ENCODE measurements at regions not wholly inside any gene's neighbourhood (a gene's known extent, or its start where the extent isn't known, plus 50 kb on each side); places are given as distances from the start of the nearest gene placed in this dataset.

DNA sequence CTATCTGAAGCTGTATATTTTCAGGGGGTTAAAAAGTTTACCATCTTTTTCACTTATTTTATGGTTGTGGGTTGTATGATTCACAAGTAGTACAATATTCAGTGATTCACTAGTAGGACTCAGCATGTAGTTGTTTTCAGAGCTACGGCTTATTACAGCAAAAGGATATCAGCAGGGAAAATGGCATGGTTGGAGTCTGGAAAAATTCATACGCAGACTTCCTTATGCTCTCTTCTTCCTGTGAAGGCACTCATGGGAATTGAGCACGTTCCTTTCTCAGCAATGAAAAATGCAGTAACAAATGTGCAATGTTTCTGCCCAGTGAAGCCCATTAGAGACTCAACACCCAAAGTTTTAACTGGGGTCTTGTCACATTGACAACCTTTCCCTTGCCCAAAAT lies 250.5 kb downstream of the KCNN2 start:
- no peak overlapping the region for H3K4me3 ChIP-seq
- no peaks in the 10 kb centered on the region for H3K27me3 ChIP-seq
- TF ChIP-seq, protein P1, sequence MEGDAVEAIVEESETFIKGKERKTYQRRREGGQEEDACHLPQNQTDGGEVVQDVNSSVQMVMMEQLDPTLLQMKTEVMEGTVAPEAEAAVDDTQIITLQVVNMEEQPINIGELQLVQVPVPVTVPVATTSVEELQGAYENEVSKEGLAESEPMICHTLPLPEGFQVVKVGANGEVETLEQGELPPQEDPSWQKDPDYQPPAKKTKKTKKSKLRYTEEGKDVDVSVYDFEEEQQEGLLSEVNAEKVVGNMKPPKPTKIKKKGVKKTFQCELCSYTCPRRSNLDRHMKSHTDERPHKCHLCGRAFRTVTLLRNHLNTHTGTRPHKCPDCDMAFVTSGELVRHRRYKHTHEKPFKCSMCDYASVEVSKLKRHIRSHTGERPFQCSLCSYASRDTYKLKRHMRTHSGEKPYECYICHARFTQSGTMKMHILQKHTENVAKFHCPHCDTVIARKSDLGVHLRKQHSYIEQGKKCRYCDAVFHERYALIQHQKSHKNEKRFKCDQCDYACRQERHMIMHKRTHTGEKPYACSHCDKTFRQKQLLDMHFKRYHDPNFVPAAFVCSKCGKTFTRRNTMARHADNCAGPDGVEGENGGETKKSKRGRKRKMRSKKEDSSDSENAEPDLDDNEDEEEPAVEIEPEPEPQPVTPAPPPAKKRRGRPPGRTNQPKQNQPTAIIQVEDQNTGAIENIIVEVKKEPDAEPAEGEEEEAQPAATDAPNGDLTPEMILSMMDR (IDR thresholded peaks at IDR 0.05) = no peak
- 40% methylated on average over 3 of the region's 3 CpGs for WGBS, 2 donors
- no peaks in the 10 kb centered on the region for H3K36me3 ChIP-seq
- intact Hi-C loops (cut with DNase I) = no loop called here
- no peak overlapping the region for H3K27ac ChIP-seq
- no peaks in the 10 kb centered on the region for H3K4me1 ChIP-seq
- peaks cover 0 to 28% (median 0%) of the 10 kb centered on the region in 11 donors for H3K9me3 ChIP-seq
- ATAC-seq (no peak), DNase-seq (no peak)

DNA sequence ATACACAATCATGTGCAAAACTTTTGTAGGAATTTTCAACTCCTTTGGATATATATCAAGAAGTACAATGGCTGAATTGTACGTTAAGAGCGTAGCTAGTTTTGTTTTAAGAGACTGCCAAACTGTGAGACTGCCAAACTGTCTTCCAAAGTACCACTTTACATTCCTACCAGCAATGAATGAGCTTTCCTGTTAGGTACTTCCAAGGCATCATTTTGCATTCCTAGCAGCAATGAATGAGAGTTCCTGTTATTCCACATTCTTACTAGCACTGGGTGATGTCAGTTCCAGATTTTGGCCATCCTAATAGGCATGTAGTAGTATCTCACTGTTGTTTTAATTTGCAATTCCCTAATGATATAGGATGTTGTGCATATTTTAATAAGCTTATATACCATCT lies 219.3 kb downstream of the KCNN2 start:
- H3K9me3 ChIP-seq = peaks cover 0 to 24% (median 11%) of the 10 kb centered on the region in 11 donors
- H3K4me1 ChIP-seq = no peaks in the 10 kb centered on the region
- no peaks in the 10 kb centered on the region for H3K36me3 ChIP-seq
- H3K27me3 ChIP-seq = no peaks in the 10 kb centered on the region
- no peak overlapping the region for H3K27ac ChIP-seq
- TF ChIP-seq, protein P1 (IDR thresholded peaks at IDR 0.05) = no peak
- 51 to 62% methylated on average over 2 of the region's 2 CpGs for WGBS, 2 donors
- no peak for DNase-seq
- no peak for ATAC-seq
- intact Hi-C loops (cut with DNase I) = no loop called here
- H3K4me3 ChIP-seq = no peak overlapping the region

DNA sequence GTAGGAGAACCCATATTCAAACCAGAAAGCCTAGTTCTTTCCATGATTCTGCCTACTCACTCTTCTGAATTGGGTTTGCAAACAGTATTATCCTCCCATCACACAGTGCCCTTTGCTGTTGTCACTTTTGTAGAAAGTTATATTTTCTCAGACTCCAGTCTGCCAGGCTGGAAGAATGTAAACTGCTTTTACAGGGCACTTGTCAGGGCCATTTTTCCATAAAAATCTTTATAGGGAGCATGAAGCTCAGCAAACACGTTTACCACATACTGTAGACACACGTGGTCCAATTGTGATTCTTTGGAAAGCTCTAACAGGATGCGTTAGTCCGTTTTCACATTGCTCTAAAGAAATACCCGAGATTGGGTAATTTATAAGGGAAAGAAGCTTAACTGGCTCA lies 204.0 kb downstream of the KCNN2 start:
- TF ChIP-seq, protein P1 (IDR thresholded peaks at IDR 0.05) = no peak
- H3K27me3 ChIP-seq = no peaks in the 10 kb centered on the region
- no peak overlapping the region for H3K27ac ChIP-seq
- ATAC-seq (no peak), DNase-seq (no peak)
- H3K4me3 ChIP-seq = no peak overlapping the region
- H3K9me3 ChIP-seq = peaks cover 0 to 44% (median 6%) of the 10 kb centered on the region in 11 donors
- intact Hi-C loops (cut with DNase I) = no loop called here
- H3K36me3 ChIP-seq = no peaks in the 10 kb centered on the region
- 77 to 87% methylated on average over 5 of the region's 5 CpGs for WGBS, 2 donors
- no peaks in the 10 kb centered on the region for H3K4me1 ChIP-seq

DNA sequence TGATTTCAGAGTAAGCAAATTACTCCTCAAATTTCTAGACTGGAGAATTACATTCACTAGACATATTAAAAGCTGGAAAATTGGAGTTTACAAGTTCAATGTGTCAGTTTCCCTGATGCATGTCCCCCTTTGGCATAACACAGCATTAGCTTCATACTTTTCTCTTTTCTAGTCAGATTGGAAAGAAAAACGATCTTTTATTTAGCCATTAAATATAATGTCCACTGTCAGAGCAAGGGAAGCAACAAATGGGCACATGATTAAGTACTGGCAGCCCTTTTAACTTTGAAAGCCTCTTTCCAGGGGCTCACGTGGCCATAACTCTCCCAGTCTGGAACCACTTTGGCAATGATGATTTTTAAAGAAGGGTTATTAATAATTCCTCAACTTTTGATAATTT lies 203.3 kb downstream of the KCNN2 start:
- H3K4me3 ChIP-seq = no peak overlapping the region
- H3K4me1 ChIP-seq = no peaks in the 10 kb centered on the region
- peaks cover 0 to 39% (median 6%) of the 10 kb centered on the region in 11 donors for H3K9me3 ChIP-seq
- no peak for ATAC-seq
- intact Hi-C loops (cut with DNase I) = no loop called here
- DNase-seq = no peak
- no peaks in the 10 kb centered on the region for H3K27me3 ChIP-seq
- TF ChIP-seq, protein P1 (IDR thresholded peaks at IDR 0.05) = no peak
- H3K36me3 ChIP-seq = no peaks in the 10 kb centered on the region
- H3K27ac ChIP-seq = no peak overlapping the region
- WGBS, 2 donors = 32 to 43% methylated on average over 2 of the region's 2 CpGs
